ENCODE measurements at regions not wholly inside any gene's neighbourhood (a gene's known extent, or its start where the extent isn't known, plus 50 kb on each side); places are given as distances from the start of the nearest gene placed in this dataset.

GRCh38 chr1:61581251-61581650 lies 143.7 kb downstream of the TM2D1 start:
- Histone ChIP-seq H3K4me2 (ENCODE audit: low read length) (no peak overlapping the region), H3K9me2 (ENCODE audit: low read depth, low read length) (no peaks in the 10 kb centered on the region), H3F3A (ENCODE audit: insufficient read depth, low read length) (no peaks in the 10 kb centered on the region), H3K79me2 (ENCODE audit: insufficient read depth, low read length) (no peaks in the 10 kb centered on the region), H2AFZ (ENCODE audit: low read length) (no peak overlapping the region), H3K36me3 (ENCODE audit: insufficient read depth, low read length) (no peaks in the 10 kb centered on the region), H3K27ac (ENCODE audit: low read depth, low read length, poor library complexity, severe bottlenecking) (no peak overlapping the region), H3K9ac (ENCODE audit: low read length) (no peak overlapping the region), H3K9me3 (ENCODE audit: low read length) (no peaks in the 10 kb centered on the region), H3K4me3 (ENCODE audit: low read depth, low read length, poor library complexity, severe bottlenecking) (no peak overlapping the region), H3K27me3 (ENCODE audit: insufficient read depth, low read length) (no peaks in the 10 kb centered on the region), H4K20me1 (ENCODE audit: insufficient read depth, low read length) (no peaks in the 10 kb centered on the region), H3K4me1 (ENCODE audit: insufficient read depth, low read length, severe bottlenecking) (no peaks in the 10 kb centered on the region)
- TF ChIP-seq EZH2 (IDR thresholded peaks at IDR 0.05; ENCODE audit: borderline replicate concordance, low read length): no peak
- no peak for TF ChIP-seq CTCF (IDR thresholded peaks at IDR 0.05; ENCODE audit: low read length)

GRCh38 chr1:61580417-61580816 lies 144.5 kb downstream of the TM2D1 start:
- Histone ChIP-seq H3K4me1 (ENCODE audit: insufficient read depth, low read length, severe bottlenecking) (no peaks in the 10 kb centered on the region), H3K27me3 (ENCODE audit: insufficient read depth, low read length) (no peaks in the 10 kb centered on the region), H3K4me3 (ENCODE audit: low read depth, low read length, poor library complexity, severe bottlenecking) (no peak overlapping the region), H3K79me2 (ENCODE audit: insufficient read depth, low read length) (no peaks in the 10 kb centered on the region), H3K4me2 (ENCODE audit: low read length) (no peak overlapping the region), H3F3A (ENCODE audit: insufficient read depth, low read length) (no peaks in the 10 kb centered on the region), H3K9me2 (ENCODE audit: low read depth, low read length) (no peaks in the 10 kb centered on the region), H3K36me3 (ENCODE audit: insufficient read depth, low read length) (no peaks in the 10 kb centered on the region), H2AFZ (ENCODE audit: low read length) (no peak overlapping the region), H3K27ac (ENCODE audit: low read depth, low read length, poor library complexity, severe bottlenecking) (no peak overlapping the region), H4K20me1 (ENCODE audit: insufficient read depth, low read length) (no peaks in the 10 kb centered on the region), H3K9me3 (ENCODE audit: low read length) (no peaks in the 10 kb centered on the region), H3K9ac (ENCODE audit: low read length) (no peak overlapping the region)
- TF ChIP-seq EZH2 (IDR thresholded peaks at IDR 0.05; ENCODE audit: borderline replicate concordance, low read length) (no peak), CTCF (IDR thresholded peaks at IDR 0.05; ENCODE audit: low read length) (no peak)

- Histone ChIP-seq H3K36me3 (ENCODE audit: insufficient read depth, low read length) (no peaks in the 10 kb centered on the region), H3K9ac (ENCODE audit: low read length) (no peak overlapping the region), H3F3A (ENCODE audit: insufficient read depth, low read length) (no peaks in the 10 kb centered on the region), H2AFZ (ENCODE audit: low read length) (no peak overlapping the region), H3K4me1 (ENCODE audit: insufficient read depth, low read length, severe bottlenecking) (no peaks in the 10 kb centered on the region), H4K20me1 (ENCODE audit: insufficient read depth, low read length) (no peaks in the 10 kb centered on the region), H3K4me3 (ENCODE audit: low read depth, low read length, poor library complexity, severe bottlenecking) (no peak overlapping the region), H3K27ac (ENCODE audit: low read depth, low read length, poor library complexity, severe bottlenecking) (no peak overlapping the region), H3K79me2 (ENCODE audit: insufficient read depth, low read length) (no peaks in the 10 kb centered on the region), H3K9me3 (ENCODE audit: low read length) (no peaks in the 10 kb centered on the region), H3K4me2 (ENCODE audit: low read length) (no peak overlapping the region), H3K9me2 (ENCODE audit: low read depth, low read length) (no peaks in the 10 kb centered on the region), H3K27me3 (ENCODE audit: insufficient read depth, low read length) (no peaks in the 10 kb centered on the region)
- TF ChIP-seq CTCF (IDR thresholded peaks at IDR 0.05; ENCODE audit: low read length) (no peak), EZH2 (IDR thresholded peaks at IDR 0.05; ENCODE audit: borderline replicate concordance, low read length) (no peak)
These were observed 145.1 kb downstream of the TM2D1 start for GRCh38 chr1:61579802-61580201.

Measured in OCI-LY1 (cell line).